GM12878 (cell line): ENCODE measurements at regions not wholly inside any gene's neighbourhood (a gene's known extent, or its start where the extent isn't known, plus 50 kb on each side); places are given as distances from the start of the nearest gene placed in this dataset.

Experiments used
- ATAC-seq: fragments of 200-7000 bp; cut with Tn5 transposase; 3 replicates; pipeline ENCODE4 v1.9.1; 2020; ENCODE audit warnings: mild to moderate bottlenecking, moderate library complexity
- BruUV-seq: library from RNA; stranded (reverse); fragments of 400-500 nt; replicated peaks from 2 replicates; lab custom pipeline; 2021; lab: Mats Ljungman, UMichigan
- CTCF ChIA-PET: fragments of 300-600 bp; sonication (Branson Sonifier 250); formaldehyde crosslinking; extraction: SDS; loops from one replicate; lab custom pipeline; 2021; ENCODE audit warnings: inconsistent platforms; lab: Yijun Ruan, JAX
- POLR2A ChIA-PET: fragments of 350-600 bp; formaldehyde crosslinking; extraction: SDS; loops from one replicate; lab custom pipeline; 2021; ENCODE audit warnings: inconsistent platforms; lab: Charles Lee
- RAD21 ChIA-PET: fragments of 300-600 bp; sonication (Branson Sonifier 250); formaldehyde crosslinking; loops from one replicate; lab custom pipeline; 2023; ENCODE audit warnings: antibody characterized with exemption; ENCODE audit not compliant: unreplicated experiment; lab: Charles Lee
- SMC1A ChIA-PET: fragments of 300-600 bp; sonication (Branson Sonifier 250); formaldehyde crosslinking; loops from one replicate; lab custom pipeline; 2023; ENCODE audit not compliant: unreplicated experiment, uncharacterized antibody; lab: Charles Lee
- DNase-seq: peaks from one replicate; pipeline ENCODE4 v3.0.0-alpha.2; 2011; ENCODE audit warnings: low read depth, low spot score
- FAIRE-seq: peaks from 3 replicates; lab custom pipeline; 2011; peaks lifted over from hg19 to GRCh38; lab: Jason Lieb, UNC
- H2AFZ ChIP-seq: 2 replicates; pipeline ENCODE4 v1.6.0; 2011; ENCODE audit warnings: low read depth, low read length, control low read depth; ENCODE audit not compliant: control insufficient read depth
- H3K27ac ChIP-seq: 2 replicates; pipeline ENCODE4 v1.5.1; 2011; ENCODE audit warnings: control low read depth; ENCODE audit not compliant: control insufficient read depth, insufficient read depth
- H3K27me3 ChIP-seq, 2 experiments: replicated peaks in 1 of 2; 2 replicates each; pipeline versions ENCODE4 v1.6.0 to v1.6.1; 2011; ENCODE audit warnings: low read length in 1 of 2; ENCODE audit not compliant: control insufficient read depth in 2 of 2, insufficient read depth in 2 of 2
- H3K36me3 ChIP-seq, 2 experiments: 2 replicates each; pipeline ENCODE4 v1.5.1; 2011; ENCODE audit warnings: low read length in 1 of 2; ENCODE audit not compliant: control insufficient read depth in 2 of 2, insufficient read depth in 2 of 2
- H3K4me1 ChIP-seq: 2 replicates; pipeline ENCODE4 v1.6.1; 2011; ENCODE audit warnings: mild to moderate bottlenecking, low read length, moderate library complexity, mixed read lengths; ENCODE audit not compliant: control insufficient read depth, insufficient read depth
- H3K4me2 ChIP-seq: 2 replicates; pipeline ENCODE4 v1.6.0; 2011; ENCODE audit warnings: control low read depth; ENCODE audit not compliant: control insufficient read depth, insufficient read depth
- H3K4me3 ChIP-seq: fragments of 200-600 bp; sonication (generic); 2 replicates; pipeline ENCODE4 v1.5.1; 2016
- H3K79me2 ChIP-seq: 2 replicates; pipeline ENCODE4 v1.6.0; 2011; ENCODE audit warnings: low read length; ENCODE audit not compliant: control insufficient read depth, insufficient read depth
- H3K9ac ChIP-seq: 2 replicates; pipeline ENCODE4 v1.8.0; 2011; ENCODE audit warnings: low read length, control low read depth, mixed read lengths; ENCODE audit not compliant: control insufficient read depth, insufficient read depth
- H3K9me3 ChIP-seq: replicated peaks from 3 replicates; pipeline ENCODE4 v1.5.1; 2011; ENCODE audit warnings: mild to moderate bottlenecking, low read length; ENCODE audit not compliant: control insufficient read depth, insufficient read depth
- H4K20me1 ChIP-seq: 2 replicates; pipeline ENCODE4 v1.6.0; 2011; ENCODE audit not compliant: control insufficient read depth, insufficient read depth
- BCL11A ChIP-seq: IDR thresholded peaks from 2 replicates; pipeline ENCODE4 v1.6.1; 2011; ENCODE audit warnings: low read depth, low read length
- BCL3 ChIP-seq: IDR thresholded peaks from 2 replicates; pipeline ENCODE4 v1.6.1; 2011; ENCODE audit warnings: borderline replicate concordance, low read depth, mild to moderate bottlenecking, moderate library complexity, low read length; ENCODE audit not compliant: insufficient read depth, poor library complexity, severe bottlenecking
- CBX3 ChIP-seq: fragments of 200-600 bp; sonication (generic); IDR thresholded peaks from 2 replicates; pipeline ENCODE4 v1.6.1; 2016; ENCODE audit warnings: low read depth, borderline replicate concordance
- CEBPZ ChIP-seq: fragments of 150-350 bp; IDR thresholded peaks from 2 replicates; pipeline ENCODE4 v1.6.1; 2016; ENCODE audit warnings: low read depth, low read length
- IRF4 ChIP-seq: IDR thresholded peaks from 2 replicates; pipeline ENCODE4 v1.6.1; 2011; ENCODE audit warnings: low read depth, low read length
- LARP7 ChIP-seq: fragments of 450-650 bp; IDR thresholded peaks from 2 replicates; pipeline ENCODE4 v1.6.1; 2017; ENCODE audit warnings: mild to moderate bottlenecking
- SMARCA5 ChIP-seq: fragments of 450-650 bp; IDR thresholded peaks from 2 replicates; pipeline ENCODE4 v1.6.1; 2017; ENCODE audit warnings: mild to moderate bottlenecking
- ZNF274 ChIP-seq: IDR thresholded peaks from one replicate; pipeline ENCODE4 v1.8.0; 2011; ENCODE audit not compliant: insufficient read length, insufficient read depth
- WGBS: methylation state at CpG from one replicate; pipeline ENCODE4 v1.1.6; 2016; ENCODE audit warnings: low lambda C conversion rate; ENCODE audit not compliant: insufficient replicate concordance, insufficient coverage; ENCODE audit errors: missing lambda C conversion rate; 5-methylcytosine and 5-hydroxymethylcytosine counted together
- in situ Hi-C: fragments of 300-500 bp; cut with MboI; formaldehyde crosslinking; loops from 9 replicates; pipeline ENCODE4 v1.14.3; 2018; ENCODE audit warnings: mixed read lengths
- intact Hi-C: fragments of 100-400 bp; cut with micrococcal nuclease; formaldehyde crosslinking; loops from one replicate; pipeline ENCODE4 v1.14.2; 2022; ENCODE audit not compliant: unreplicated experiment

GRCh38 chr10:130439766-130440165, 303.6 kb downstream of the GLRX3 start (continued):
- TF ChIP-seq CEBPZ (no peak), SMARCA5 (no peak)

GRCh38 chr10:130440494-130440893, 304.3 kb downstream of the GLRX3 start:
- Histone ChIP-seq H3K79me2 (no peaks in the 10 kb centered on the region), H3K36me3 (no peaks in the 10 kb centered on the region), H3K4me2 (no peak overlapping the region), H3K9ac (no peak overlapping the region), H3K4me3 (no peak overlapping the region), H4K20me1 (no peaks in the 10 kb centered on the region), H2AFZ (no peak overlapping the region), H3K27me3 (no peaks in the 10 kb centered on the region), H3K4me1 (no peaks in the 10 kb centered on the region), H3K27ac (no peak overlapping the region), H3K9me3 (no peaks in the 10 kb centered on the region; the same call in 2 of the 3 replicates)
- ChIA-PET CTCF (no interaction called here), RAD21 (no interaction called here), POLR2A (no interaction called here), SMC1A (no interaction called here)
- in situ Hi-C loops (no loop called here), intact Hi-C loops (no loop called here)
- 18% methylated on average over 5 of the region's 5 CpGs for WGBS
- no peak for FAIRE-seq
- no peak for DNase-seq
- no peak for ATAC-seq
- no TSS peak for BruUV-seq
- TF ChIP-seq CBX3 = no peak
- TF ChIP-seq LARP7 = no peak
- no peak for TF ChIP-seq ZNF274
- TF ChIP-seq BCL11A = no peak
- TF ChIP-seq BCL3 = no peak
- TF ChIP-seq IRF4 = no peak
